Kidney epithelial cell (primary cell): ENCODE measurements at regions not wholly inside any gene's neighbourhood (a gene's known extent, or its start where the extent isn't known, plus 50 kb on each side); places are given as distances from the start of the nearest gene placed in this dataset.

ENCODE experiments used
- DNase-seq: peaks from one replicate; pipeline ENCODE4 v3.0.0-alpha.2; 2010; ENCODE audit warnings: low read depth
- H3K27me3 ChIP-seq: 2 replicates; pipeline ENCODE4 v1.6.0; 2011; ENCODE audit warnings: low read length; ENCODE audit not compliant: control insufficient read depth, insufficient read depth
- H3K36me3 ChIP-seq: 2 replicates; pipeline ENCODE4 v1.5.1; 2011; ENCODE audit warnings: low read length; ENCODE audit not compliant: control insufficient read depth, insufficient read depth
- H3K4me3 ChIP-seq: 2 replicates; pipeline ENCODE4 v1.5.1; 2011; ENCODE audit warnings: low read depth, mild to moderate bottlenecking, control low read depth, low read length
- TF ChIP-seq, protein P1 (sequence below): IDR thresholded peaks from 2 replicates; pipeline ENCODE4 v1.5.1; 2011; ENCODE audit warnings: mild to moderate bottlenecking, moderate library complexity, low read length, control low read depth, inconsistent platforms; ENCODE audit not compliant: insufficient read depth, poor library complexity, severe bottlenecking

DNA sequence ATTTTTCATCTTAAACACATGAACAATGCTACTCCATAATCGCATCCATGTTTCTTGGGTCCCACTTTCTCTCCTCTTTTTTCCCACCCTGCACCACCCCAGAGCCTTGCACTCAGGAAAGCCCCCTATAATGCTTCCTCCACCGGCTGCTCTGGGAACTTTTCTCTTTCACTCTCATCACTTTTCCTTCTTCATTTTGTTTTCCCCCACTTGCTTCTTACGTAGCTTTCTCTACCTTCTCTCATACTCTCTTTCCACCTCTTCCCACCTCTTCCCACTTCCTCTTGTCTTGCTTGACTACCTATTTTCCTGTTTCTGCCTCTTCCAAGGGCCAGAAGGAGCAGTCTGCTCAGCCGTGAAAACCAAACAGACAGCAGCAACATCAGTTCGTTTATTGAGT, 229.5 kb upstream of the RHOBTB1 start:
- Histone ChIP-seq H3K36me3 (no peaks in the 10 kb centered on the region), H3K4me3 (no peak overlapping the region), H3K27me3 (no peaks in the 10 kb centered on the region)
- DNase-seq = no peak
- TF ChIP-seq, protein P1, sequence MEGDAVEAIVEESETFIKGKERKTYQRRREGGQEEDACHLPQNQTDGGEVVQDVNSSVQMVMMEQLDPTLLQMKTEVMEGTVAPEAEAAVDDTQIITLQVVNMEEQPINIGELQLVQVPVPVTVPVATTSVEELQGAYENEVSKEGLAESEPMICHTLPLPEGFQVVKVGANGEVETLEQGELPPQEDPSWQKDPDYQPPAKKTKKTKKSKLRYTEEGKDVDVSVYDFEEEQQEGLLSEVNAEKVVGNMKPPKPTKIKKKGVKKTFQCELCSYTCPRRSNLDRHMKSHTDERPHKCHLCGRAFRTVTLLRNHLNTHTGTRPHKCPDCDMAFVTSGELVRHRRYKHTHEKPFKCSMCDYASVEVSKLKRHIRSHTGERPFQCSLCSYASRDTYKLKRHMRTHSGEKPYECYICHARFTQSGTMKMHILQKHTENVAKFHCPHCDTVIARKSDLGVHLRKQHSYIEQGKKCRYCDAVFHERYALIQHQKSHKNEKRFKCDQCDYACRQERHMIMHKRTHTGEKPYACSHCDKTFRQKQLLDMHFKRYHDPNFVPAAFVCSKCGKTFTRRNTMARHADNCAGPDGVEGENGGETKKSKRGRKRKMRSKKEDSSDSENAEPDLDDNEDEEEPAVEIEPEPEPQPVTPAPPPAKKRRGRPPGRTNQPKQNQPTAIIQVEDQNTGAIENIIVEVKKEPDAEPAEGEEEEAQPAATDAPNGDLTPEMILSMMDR = no peak

DNA sequence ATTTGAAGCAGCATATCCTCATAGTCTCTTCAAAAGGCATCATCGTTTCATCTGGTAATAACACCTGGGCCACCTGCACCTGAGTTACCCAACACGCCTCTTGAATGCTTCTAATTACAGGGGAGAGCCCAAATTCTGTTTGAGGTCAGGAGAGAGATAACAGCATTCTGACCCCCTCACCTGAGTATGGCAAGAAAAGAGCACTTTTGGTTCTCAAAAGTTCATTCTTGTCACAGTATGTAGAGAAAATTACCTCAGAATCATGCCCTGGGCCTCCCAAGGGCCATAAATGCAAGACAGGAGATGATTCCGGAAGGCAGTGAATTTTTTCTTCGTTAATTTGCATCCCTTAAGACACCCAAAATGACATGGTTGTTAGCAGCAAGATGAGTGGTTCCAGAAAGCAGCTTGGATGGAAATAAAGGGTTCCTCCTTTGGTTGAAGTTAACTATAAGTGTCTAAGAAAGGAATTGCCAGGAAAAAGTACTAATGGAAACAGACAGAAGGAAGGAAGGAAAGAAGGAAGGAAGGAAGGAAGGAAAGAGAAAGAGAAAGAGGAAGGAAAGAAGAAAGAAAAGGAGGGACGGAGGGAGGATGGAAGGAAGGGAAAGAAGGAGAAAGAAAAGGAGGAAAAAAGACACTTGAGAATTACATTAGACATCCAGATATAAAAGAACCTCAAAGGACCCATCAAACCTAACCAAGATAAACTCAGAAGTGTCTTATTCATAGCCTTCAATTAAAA, 228.4 kb upstream of the RHOBTB1 start:
- no peak for DNase-seq
- no peak overlapping the region for H3K4me3 ChIP-seq
- no peaks in the 10 kb centered on the region for H3K36me3 ChIP-seq
- no peaks in the 10 kb centered on the region for H3K27me3 ChIP-seq
- TF ChIP-seq, protein P1 = no peak

DNA sequence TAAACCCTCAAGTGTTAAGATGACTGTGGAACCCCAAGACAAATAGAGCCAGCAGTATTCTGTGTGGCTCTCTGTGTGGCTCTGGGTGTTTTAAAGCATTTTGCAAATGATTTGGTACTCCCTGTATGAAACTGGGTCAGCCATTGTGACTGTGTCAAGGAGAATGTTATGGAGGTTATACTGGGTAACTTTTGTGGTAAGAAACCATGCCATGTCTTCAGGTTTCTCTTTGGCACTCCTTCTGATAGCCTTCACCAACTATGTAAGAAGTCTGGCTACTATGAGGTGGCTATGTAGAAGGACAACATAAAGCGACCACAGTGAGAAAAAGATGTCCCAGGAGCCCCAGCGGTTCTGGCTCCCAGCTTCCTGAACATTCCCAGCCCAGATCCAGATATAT, 226.6 kb upstream of the RHOBTB1 start:
- TF ChIP-seq, protein P1 = no peak
- Histone ChIP-seq H3K27me3 (no peaks in the 10 kb centered on the region), H3K36me3 (no peaks in the 10 kb centered on the region), H3K4me3 (no peak overlapping the region)
- DNase-seq = no peak

DNA sequence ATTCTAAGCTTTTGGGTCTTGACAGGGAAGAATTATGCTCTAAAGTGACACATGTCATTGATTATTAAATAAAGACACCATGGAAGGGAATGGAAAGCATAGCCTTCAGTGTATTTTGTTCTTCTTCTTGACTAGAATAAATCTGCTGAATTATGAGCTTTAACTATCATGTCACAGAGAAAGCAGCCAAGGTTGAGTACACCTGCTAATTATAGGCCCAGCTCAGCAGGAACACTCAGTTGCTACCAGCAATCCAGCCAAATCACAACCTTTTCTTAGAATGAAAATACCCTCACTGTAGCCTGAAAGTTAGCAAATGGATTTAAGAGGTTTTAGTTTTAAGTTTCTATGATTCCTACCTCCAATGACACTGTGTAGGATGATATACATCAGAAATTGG, 225.3 kb upstream of the RHOBTB1 start:
- TF ChIP-seq, protein P1 = no peak
- no peak overlapping the region for H3K4me3 ChIP-seq
- no peaks in the 10 kb centered on the region for H3K27me3 ChIP-seq
- no peaks in the 10 kb centered on the region for H3K36me3 ChIP-seq
- no peak for DNase-seq

DNA sequence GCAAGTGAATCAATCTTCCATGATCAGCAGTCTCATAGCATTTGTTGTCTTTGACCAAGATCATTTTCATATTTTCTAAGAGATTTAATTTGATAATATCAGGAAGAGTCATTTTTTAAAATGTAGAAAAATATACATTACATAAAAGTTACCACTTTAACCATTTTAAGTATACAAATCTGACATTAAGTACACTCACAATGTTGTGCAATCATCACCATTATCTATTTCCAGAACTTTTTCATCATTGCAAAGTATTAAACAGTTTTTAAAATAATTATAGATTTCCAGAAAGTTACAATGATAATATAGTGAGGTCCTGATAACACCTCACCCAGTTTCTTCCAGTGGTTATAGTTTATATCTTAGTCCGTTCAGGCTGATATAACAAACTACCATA, 222.5 kb upstream of the RHOBTB1 start:
- no peaks in the 10 kb centered on the region for H3K27me3 ChIP-seq
- no peak for DNase-seq
- TF ChIP-seq, protein P1 = no peak

DNA sequence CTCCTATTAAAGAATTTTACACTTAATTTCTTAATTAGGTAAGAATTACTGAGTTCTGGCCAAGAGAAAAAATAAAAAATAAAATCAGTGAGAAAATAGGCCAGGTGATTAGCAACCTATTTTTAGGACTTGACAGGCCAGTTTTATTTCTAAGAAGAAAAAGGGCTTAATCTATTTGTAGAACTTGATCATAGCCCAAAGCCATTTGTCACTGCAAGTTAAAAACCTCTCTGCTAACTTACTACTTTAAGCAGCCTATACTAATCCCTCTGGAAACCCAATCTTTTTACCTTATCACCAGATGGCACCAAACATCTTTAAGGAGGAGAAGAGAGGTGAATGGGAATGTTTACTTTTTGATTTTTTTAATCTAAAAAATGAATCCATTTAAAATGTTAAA, 222.1 kb upstream of the RHOBTB1 start:
- Histone ChIP-seq H3K4me3 (no peak overlapping the region), H3K36me3 (no peaks in the 10 kb centered on the region), H3K27me3 (no peaks in the 10 kb centered on the region)
- DNase-seq = no peak
- TF ChIP-seq, protein P1 = no peak

More for the DNA sequence above, 222.5 kb upstream of the RHOBTB1 start:
- H3K36me3 ChIP-seq = no peaks in the 10 kb centered on the region
- H3K4me3 ChIP-seq = no peak overlapping the region
